ENCODE measurements at regions not wholly inside any gene's neighbourhood (a gene's known extent, or its start where the extent isn't known, plus 50 kb on each side); places are given as distances from the start of the nearest gene placed in this dataset.
A peak's percentile ranks its signal among the peaks of the same experiment; 100 is the strongest.
"Not testable (repeated sequence)": the region's sequence is repeated elsewhere in the genome, so short reads cannot be mapped to it uniquely, and the experiment has no call there.

DNA sequence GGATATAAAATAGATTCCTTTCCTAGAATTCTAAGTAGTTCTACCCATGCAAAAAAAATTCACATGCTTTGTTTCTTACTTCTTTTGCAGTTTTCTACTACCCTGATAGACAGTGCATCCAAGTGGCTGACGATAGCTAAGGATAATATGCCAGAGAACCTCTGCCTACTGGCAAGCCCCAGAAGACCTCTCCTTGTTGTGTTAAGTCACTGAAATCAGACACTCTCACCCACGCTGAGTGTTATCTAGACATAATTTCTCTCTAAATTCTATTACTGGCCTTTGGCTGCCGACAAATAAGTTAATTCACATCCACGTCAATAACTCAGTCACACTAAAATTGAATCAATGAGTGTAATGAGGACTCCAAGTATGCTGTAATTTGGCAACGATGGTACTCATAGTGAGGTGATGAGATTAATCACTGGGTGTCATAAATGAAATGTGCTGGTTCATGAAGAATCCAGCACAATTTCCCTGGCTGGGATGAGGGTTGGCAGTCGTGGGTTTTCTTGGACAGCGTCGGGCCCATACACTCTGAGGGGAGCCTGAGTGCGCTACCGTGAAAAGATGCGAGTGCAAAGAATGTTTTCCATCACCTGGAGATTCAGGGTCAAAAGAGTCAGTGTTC is 354.8 kb upstream of the TMEM132C start:
- no peak for DNase-seq

DNA sequence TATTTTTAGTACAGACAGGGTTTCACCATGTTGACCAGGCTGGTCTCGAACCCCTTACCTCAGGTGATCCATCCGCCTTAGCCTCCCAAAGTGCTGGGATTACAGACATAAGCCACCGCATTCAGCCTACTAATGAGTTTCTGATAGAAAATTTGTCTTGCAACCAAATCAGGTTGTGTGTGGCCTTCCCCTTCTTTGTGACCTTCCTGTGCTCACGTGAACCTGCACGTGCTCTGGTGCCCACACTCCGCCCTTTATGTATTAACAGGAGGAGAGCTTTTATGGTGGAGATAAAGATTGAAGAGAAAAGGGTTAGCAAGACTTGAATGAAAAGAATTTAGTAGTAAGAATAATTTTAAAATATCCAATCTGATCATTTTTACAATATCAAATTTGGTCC is 343.5 kb upstream of the TMEM132C start:
- DNase-seq: no peak

DNA sequence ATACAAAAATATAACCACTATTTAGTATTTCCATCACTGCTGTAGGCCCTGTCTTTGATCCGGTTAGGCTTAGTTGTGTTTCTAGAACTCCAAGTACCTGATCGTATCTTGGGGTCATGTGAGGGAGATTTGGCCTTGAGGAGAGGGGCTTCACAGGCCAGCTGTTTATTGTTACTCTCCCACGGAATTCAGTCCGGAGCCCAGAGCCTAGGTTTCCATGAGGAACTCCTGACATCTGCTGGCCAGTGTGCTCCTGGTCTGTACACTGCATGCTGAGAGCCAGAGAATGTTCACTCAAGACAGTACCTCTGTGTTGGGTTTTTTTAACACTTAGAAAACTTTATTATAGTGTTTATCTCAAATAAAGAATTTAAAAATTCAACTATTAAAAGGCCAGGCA is 341.0 kb upstream of the TMEM132C start:
- DNase-seq: peak; percentile 58

DNA sequence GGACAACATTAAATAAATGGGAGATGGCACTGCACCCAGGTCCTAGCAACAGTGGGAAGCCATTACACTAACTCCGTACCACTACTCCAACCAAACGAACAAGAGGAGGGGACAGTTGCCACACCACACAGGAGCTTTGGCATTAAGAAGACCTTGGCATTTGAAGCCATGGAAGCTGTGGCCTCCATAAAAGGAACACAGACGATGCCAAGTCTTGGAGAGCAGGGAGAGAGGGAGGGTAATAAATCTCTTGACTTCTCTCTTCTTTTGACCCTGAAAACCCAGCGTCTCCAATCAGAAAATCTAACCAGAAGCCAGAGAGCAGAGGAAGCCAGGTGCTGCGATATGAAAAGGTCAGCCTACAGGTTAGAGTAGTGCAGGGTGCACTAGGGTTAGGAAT is 338.8 kb upstream of the TMEM132C start:
- no peak for DNase-seq

DNA sequence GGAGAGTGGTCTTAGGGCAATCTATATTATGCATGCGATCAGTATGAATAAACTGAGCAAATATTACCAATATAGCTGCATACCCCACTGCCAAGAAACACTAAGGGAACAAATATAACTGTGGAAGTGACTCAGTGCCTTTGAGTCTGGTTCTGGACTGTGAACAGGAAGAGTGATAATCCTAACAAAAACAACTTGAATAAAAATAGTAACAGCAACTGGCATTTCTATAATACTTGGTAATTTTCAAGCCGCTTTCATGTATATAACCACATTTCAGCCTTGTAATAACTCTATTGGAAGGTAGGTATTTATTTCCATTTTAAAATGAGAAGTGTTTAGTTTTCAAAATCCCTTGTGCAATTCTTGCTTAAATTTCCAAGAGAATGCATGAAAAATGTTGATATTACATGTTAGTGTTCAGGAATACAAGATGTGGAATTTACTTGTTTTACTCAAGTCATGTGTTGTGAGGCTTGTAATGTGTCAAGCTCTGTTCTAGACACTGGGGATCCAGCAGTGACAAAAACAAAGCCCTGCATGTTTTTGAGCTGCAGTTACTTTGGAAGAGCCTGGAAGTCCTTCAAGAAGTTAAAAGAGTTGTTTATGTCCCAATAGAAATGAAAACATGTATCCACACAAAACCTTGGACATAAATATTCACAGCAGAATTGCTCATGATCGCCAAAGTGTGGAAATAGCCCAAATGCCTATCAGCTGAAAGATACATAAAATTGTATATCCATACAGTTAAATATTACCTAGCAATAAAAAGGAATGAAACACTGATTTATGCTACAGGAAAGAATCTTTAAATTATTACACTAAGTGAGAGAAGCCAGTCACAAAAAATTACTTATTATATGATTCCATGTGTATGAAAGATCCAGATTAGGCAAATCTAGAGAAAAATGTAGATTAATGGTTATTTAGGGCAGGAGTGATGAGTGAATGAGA is 338.1 kb upstream of the TMEM132C start:
- DNase-seq: peak; percentile 43

DNA sequence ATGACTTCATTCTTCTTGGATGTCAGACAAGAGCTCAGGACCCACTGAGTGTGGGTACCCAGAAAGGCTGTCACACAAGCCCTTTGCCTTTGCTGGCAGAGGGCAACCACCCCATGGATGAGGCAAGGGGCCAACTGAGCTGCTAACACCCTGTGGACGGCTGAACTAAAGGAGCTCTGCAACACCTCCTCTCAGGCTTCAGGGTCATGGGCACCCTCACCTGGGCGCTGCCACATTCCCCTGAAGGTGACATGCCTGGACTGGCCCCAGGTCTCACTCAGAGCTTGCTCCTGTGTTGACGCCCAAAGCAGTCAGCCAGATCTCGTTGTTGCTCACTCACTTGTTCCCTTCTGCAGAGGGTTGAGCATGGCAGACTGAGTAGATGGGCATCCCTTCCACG is 336.8 kb upstream of the TMEM132C start:
- DNase-seq: no peak

DNA sequence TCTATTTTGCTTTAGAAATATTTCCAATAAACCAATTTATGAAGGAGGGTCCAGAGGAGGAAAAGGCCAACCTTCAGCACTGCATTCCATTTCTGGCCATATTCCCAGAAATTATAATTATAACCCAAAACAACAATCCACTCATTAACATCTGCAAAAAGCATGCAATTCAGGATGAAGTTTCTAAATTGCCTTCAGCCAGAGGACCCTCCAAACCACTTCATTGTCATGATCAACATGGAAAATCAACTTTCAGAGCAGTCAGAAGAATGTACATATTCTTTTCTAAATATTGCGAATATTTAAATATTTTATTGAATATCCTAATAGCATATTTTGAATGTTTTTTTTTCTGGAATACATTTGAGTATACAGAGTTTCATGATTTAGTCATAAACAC is 332.6 kb upstream of the TMEM132C start:
- no peak for DNase-seq

DNA sequence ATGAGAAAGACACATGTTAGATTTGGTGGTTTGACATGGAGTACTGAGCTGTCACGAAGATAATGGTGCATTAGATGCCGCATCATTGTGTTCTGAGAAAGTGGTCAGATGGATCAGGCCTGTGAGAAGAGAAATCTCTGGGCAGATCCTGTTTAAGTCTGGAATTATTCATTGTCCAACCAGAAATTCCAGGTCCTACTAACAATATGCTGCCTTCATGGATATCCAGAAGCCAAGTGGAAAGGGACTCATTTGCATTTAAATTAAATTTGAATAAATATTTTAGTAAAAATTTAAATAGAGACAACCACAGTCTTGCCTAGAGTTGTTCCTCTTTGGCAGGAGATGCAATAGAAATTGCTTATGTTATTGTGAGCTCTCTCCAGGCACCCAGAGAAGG is 330.5 kb upstream of the TMEM132C start:
- DNase-seq: no peak

DNA sequence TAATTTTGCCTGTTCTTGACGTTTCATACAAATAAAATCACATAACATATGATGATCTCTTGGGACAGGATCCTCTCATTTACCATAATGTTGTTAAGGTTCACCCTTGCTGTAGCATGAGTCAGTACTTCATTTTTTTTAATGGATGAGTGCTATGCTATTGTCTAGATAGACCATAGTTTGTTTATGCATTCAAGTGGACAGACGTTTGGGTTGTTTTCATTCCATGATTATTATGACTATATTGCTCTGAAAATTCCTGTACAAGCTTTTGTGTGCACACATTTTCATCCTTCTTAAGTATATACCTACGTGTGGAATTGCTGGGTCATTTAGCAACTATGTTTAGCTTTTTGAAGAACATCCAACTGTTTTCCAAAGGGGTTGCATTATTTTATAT is 325.6 kb upstream of the TMEM132C start:
- no peak for DNase-seq

DNA sequence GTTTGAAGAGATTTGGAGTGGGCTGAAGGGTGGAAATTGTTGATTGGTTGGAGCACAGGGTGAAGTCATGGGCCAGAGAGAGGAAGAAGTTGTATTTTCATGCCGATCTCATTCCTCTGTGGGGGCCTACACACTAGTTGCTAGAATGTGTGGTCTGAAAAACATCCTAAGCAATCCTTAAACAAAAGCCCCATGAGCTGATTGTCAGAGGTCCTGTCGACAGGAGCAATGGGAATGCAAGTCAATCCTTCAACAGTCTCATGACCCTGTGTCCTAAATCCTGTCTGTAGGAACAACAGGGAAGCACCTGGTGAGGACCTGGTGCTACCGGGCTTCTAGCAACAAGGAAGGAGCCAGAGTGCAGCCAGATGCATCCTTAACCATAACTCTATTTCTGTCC is 324.0 kb upstream of the TMEM132C start:
- DNase-seq: no peak

DNA sequence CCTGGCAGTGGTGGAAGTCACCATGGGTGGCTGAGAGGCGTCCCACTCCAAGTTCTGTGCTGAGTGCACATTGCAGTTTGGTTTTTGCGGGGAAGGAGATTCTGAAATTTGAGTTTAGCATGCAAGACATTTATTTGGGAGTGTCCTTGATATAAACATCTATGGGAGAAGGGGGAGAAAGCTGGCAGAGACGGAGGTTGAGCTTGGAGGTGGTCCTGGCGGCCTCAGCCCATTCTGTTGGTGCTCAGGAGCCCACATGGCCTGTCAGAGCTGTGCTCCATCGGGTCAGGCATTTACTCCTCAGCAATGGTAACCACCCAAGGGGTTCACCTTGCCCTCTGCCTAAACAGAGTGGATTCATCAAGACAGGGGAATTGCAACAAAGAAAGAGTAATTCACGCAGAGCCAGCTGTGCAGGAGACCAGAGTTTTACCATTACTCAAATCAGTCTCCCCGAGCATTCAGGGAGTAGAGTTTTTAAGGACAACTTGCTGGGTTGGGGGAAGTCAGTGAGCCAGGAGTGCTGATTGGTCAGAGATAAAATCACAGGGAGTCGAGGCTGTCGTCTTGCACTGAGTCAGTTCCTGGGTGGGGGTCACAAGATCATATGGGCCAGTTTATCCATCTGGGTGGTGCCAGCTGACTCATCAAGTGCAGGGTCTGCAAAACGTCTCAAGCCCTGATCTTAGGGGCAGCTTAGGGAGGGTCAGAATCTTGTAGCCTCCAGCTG is 323.3 kb upstream of the TMEM132C start:
- DNase-seq: peak; percentile 17

DNA sequence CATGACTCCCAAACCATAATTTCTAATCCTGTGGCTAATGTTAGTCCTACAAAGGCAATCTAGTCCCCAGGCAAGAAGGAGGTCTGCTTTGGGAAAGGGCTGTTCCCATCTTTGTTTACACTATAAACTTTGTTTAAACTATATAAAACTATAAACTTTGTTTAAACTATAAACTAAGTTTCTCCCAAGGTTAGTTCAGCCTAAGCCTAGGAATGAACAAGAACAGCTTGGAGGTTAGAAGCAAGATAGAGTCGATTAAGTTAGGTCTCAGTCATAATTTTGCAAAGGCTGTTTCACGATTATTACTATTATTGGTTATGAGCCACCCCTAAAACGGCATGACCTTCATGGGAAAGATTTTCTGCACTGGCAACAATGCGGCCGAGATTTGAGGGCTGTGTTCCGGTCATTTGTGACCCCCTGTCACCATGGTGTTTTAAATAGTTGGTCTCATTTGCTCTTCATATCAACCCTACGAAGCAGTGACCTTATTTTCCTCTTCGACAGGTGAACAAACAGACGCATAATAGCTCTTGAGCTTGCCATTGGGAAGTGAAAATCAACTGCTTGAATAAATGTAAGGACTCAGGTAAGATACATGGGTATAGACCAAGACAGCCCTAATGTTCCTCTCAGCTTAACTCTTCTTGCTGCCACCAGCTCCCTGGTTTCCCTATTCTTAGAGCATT is 322.6 kb upstream of the TMEM132C start:
- DNase-seq: no peak

DNA sequence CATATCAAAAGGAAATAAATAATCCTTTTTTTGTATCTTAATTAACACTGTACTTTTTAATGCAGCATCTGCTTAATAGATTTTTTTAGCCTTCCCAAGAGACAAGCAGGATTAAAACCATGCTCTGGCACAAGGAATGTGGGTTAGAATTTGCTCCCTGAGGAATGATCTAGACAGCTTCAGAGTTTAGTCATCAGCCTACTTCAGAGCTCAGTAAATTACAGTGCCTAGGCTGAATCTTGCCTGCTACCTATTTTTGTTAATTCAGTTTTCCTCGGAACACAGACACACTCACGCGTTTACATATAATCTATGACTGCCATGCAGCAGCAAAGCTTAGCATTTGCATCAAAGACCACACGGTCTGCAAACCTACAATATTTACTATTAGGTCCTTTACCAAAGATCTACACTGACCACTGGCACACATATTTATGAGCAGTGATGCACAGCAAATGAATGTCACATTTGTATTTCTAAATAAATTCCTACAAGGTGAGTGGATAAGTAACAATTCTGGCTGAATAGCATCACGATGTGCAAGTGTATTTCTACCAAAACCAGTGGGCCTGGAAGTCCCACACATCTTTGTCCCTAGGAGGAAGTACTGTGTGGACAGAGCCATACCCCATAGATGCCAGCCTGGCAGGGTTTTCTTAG is 309.8 kb upstream of the TMEM132C start:
- DNase-seq: peak; percentile 49

DNA sequence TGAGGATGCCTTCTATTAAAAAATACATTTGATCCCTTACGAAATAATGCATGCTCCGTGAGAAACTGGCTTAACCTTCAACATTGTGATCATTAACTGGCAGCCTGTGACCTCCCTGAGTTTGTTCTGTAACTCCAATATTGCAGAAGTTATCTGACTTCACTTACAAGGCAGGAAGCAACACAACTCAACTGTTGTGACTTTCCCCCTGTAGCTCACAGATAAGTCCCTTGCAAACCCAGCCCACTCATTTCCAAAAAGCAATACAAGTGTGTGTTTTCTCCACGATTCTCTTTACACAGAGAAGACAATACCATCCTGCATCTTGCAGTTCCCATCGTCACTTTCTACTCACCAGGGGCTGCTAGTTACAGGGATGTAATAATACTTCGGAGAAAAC is 304.7 kb upstream of the TMEM132C start:
- DNase-seq: no peak

DNA sequence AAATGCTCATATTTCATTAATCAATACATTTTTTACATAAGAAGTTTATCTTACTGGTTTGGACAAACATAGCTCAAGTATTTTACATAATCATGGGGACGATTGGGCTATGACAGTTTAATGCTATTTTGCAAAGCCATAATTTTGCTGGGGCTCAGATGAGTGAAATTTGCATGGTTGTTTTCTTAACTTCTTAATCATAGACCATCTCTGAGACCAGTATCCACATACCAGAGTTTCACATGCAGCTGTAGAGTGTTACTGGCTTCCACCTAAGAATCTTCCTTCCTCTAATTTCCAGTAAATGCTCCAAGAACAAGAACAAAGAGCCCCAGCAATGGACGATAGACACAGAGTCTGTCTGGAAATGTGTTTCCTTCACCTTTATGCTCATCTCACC is 303.0 kb upstream of the TMEM132C start:
- no peak for DNase-seq

DNA sequence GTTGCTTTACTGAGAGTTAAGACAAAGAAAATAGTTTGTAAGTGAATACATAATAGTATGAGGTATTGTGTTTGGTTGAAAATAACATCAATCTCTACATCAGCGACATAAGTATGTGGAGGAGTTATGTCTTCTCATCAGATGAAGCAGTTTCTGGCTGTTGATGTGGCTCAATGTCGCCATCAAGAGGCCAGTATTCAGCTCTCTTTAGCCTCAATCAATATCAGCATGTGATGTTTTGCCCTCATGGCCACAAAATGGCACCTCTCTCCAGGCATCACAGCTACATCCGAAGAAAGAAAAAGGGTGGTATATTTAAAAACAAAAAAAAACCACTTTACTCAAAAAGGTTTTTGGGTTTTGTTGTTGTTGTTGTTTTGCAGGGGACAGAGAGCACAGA is 302.3 kb upstream of the TMEM132C start:
- peak; percentile 32 for DNase-seq

DNA sequence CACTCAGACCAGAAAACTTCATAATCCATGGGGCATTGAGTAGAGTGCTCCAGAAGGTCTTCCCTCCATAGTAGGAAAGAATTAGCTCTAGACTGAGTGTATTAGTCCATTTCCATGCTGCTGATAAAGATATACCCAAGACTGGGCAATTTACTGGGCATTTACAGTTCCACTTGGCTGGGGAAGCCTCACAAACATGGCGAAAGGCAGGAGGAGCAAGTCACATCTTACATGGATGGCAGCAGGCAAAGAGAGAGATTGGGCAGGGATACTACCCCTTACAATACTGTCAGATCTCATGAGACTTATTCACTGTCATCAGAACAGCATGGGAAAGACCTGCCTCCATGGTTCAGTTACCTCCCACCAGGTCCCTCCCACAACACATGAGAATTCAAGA is 300.6 kb upstream of the TMEM132C start:
- DNase-seq: no peak

DNA sequence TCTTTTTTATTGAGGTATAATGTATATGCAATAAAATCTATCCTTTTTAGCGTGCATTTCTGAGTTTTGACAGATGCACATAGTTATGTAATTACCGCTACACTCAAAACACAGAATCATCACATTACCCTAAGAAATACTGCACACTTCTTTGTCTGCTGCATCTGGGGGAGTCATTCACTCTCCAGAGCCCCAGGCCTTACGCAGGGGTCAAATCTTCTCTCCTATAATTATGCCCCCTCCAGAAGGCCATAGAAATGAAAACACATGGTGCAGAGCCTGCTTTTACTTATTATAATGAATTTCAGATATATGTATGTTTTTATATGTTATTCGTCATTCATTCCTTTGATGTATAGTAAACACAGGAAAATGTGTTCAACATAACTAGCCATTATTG is 296.5 kb upstream of the TMEM132C start:
- no peak for DNase-seq

DNA sequence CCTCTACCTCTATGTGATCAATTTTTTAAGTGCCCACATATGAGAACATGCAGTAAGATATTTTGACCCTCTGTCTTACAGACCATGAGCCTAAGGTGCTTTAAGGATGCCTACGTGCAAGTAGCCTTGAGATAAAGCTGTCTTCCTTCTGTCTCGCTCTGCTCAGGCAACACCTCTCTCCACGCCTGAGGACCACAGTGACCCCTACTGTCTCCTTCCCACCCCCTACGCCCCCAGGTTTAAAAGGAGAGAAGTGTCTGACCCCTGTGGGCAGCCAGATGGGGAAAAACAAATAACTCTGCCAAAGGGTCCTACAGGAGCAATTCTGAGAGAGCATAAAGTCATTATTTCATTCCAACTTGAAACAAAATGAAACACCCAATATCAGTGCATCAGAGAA is 286.4 kb upstream of the TMEM132C start:
- no peak for DNase-seq

DNA sequence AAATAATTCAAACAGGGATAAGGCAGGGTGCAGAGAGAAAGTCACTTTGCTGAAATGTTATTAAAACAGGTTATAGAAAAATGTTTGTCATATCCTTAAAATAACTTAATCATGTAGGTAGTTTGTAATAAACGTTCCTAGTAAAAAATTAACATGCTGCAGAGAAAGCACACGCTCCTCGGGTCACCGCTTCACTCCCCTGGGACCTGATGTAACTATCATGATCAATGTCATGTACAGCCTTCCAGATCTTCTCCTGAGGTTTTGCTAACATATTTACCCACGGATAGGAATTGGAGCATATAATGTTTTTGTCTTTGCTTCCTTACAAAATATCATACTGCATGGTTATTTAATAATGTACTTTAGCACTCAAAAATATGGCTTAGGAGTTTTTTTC is 285.1 kb upstream of the TMEM132C start:
- DNase-seq: no peak

DNA sequence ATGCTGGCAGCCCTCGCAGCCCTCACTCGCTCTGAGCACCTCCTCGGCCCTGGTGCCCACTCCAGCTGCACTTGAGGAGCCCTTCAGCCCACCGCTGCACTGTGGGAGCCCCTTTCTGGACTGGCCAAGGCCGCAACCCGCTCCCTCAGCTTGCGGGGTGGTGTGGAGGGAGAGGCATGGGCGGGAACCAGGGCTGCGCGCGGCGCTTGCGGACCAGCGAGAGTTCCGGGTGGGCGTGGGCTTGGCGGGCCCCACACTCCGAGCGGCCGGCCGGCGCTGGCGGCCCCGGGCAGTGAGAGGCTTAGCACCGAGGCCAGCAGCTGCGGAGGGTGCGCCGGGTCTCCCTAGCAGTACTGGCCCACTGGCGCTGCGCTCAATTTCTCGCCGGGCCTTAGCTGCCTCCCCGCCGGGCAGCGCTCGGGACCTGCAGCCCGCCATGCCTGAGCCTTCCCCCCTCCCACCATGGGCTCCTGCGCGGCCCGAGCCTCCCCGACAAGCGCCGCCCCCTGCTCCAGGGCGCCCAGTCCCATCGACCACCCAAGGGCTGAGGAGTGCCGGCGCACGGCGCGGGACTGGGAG is 283.7 kb upstream of the TMEM132C start:
- not testable (repeated sequence) for DNase-seq

DNA sequence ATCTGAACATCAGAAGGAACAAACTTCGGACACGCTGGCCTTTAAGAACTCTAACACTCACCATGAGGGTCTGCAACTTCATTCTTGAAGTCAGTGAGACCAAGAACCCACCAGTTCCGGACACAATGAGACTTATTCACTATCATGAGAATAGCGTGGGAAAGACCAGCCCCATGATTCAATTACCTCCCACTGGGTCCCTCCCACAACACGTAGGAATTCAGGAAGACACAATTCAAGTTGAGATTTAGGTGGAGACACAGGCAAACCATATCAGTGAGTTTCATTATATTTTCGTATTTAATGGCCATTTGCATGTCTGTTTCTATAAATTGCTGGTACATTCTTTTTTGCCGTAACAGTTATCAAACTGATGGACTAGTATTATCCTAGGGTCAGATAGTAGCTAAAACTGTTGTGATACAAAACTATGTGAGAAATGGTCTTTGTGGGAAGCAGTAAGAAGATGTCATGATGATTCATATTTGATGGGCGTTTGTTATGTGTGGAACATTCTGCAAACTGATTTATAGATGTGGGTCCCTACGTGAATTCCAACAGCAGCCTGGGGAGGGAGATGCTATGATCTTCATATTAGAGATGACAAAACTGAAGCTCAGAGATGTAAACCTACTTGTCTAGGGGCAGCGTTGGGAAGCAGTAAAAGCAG is 282.4 kb upstream of the TMEM132C start:
- DNase-seq: no peak

Measured in amniotic stem cell (primary cell).